HCEC 1CT (cell line): ENCODE measurements at regions not wholly inside any gene's neighbourhood (a gene's known extent, or its start where the extent isn't known, plus 50 kb on each side); places are given as distances from the start of the nearest gene placed in this dataset.
"Not testable (repeated sequence)": the region's sequence is repeated elsewhere in the genome, so short reads cannot be mapped to it uniquely, and the experiment has no call there.

Source experiments
- DNase-seq: peaks from one replicate; pipeline ENCODE4 v3.0.0-alpha.2; 2017

DNA sequence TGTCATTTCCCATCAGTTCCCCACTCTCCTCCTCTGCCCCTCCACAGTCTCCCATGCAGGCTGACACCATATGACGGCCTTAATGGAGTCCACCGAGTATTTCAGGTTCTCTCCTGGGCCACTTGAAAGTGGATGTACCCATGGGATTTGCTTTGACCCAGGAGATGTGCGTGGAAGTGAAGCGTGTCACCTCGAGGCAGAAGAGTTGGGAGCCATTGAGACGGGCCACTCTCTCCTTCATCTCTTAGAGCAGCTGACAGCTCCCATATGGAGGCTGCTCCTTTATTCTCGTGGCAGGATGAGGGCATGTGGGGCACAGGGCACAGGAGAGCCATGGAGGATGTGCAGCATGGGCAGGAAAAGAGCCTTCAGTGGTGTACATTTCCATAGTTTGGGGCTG, 144.7 kb upstream of the CRYM start:
- not testable (repeated sequence) for DNase-seq

DNA sequence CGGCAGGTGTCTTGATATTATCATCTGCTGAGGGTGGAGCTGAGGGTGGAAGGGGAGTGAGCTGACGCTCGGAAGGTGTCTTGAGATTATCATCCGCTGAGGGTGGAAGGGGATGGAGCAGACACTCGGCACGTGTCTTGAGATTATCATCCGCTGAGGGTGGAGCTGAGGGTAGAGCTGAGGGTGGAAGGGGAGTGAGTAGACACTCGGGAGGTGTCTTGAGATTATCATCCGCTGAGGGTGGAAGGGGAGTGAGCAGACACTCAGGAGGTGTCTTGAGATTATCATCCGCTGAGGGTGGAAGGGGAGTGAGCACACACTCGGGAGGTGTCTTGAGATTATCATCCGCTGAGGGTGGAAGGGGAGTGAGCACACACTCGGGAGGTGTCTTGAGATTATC, 126.6 kb upstream of the CRYM start:
- not testable (repeated sequence) for DNase-seq

DNA sequence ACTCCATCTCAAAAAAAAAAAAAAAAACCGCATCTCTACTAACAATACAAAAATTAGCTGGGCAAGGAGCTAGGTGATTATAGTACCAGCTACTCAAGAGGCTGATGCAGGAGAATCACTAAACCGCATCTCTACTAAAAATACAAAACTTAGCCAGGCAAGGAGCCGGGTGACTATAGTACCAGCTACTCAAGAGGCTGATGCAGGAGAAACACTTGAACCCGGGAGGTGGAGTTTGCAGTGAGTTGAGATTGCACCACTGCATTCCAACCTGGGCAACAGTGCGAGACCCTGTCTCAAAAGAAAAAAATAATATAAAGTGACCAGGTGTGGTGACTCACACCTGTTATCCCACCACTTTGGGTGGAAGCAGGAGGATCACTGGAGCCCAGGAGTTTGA, 119.8 kb upstream of the CRYM start:
- DNase-seq: not testable (repeated sequence)

DNA sequence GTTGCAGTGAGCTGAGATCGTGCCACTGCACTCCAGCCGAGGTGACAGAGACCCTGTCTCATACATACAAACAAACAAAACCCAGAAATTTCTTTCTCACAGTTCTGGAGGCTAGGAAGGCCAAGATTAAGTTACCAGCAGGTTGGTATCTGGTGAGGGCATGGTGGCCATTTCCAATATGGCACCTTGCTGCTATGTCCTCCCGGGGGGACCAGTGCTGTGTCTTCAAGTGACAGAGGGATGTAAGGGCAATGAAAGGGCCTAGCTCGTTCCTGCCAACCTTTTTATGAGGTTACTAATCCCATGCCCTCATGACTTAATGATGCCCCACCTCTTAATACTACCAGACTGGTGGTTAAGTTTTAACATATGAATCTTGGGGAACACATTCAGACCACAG, 118.5 kb upstream of the CRYM start:
- not testable (repeated sequence) for DNase-seq

DNA sequence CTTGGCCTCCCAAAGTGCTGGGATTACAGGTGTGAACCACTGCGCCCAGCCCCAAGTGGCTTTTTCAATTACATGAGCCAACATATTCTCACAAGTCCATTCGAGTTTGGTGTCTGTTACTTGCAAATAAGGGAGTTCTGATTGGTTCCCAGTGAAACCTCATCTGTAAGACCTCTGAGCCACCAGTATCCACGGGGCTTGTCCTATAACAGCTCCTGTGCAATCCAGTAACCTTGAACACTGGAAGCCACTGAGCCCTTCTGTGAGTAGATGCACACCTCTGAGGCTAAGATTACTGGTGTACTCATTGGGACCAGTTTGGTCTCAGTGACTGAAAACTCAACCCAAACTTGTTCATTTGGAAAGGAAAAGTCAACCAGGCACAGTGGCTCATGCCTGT, 112.5 kb upstream of the CRYM start:
- not testable (repeated sequence) for DNase-seq

DNA sequence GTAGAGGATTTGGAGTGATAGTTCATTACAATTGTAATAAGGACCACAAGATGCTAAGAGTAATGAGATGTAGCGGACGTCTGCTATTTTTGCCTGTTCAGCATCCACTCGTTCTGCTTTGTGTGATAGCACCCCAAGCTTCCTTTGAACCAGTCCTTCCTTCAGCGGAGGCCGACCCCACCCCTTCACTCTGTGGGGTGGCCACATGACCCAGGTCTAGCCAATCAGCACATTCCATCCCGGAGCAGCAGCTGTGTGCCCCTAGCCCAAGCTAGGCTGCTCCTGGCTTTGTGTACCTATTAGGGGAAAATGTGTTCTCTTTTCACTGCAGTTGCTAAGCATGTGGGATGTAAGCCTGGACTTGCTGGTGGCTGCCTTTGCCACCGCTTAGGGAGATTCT, 111.8 kb upstream of the CRYM start:
- not testable (repeated sequence) for DNase-seq

DNA sequence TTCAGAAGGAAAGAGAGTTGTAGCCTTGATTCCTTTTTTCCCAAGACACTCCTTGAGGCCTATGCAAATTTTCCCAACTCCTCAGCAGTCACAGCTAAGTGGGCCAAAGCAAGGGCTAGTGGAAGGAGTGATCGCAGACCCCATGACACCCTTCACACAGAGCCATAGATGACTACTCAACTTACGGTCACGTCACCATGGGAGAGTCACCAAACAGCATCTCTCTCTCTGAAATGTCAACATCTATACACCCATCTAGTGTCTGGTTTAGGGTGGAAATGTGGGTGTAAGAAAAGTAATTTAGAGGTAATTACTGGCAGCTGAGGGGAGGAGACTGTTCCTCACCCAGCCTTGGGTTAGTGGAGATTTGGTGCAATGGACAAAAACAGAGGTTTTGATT, 109.7 kb upstream of the CRYM start:
- not testable (repeated sequence) for DNase-seq

DNA sequence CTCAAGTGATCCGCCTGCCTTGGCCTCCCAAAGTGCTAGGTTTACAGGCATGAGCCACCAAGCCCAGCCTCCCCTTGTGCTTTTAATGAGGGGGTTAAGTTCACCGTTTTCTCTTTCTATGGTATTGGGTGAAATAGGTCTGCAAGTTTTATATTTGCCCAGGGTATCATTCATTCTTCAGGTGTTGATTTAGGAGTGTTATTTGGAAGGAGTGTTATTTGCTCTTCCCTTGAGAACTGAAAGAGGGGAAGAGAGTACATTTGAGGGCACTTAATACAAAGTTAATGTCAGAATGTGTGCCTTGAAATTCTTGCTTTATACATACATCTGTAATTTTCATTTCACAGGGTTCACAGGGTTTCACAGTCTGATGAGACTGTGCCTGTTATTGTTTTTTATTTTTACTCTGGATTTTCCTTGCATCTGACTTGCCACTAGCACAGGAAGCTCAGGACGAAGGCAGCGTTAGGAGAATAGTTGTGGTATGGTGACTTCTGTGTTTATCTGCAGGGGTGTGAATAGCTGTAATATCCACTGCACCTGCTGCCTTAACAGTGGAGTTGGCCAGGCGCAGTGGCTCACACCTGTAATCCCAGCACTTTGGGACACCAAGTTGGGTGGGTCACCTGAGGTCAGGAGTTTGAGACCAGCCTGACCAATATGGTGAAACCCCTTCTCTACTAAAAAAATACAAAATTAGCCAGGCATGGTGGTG, 108.3 kb upstream of the CRYM start:
- DNase-seq: not testable (repeated sequence)

DNA sequence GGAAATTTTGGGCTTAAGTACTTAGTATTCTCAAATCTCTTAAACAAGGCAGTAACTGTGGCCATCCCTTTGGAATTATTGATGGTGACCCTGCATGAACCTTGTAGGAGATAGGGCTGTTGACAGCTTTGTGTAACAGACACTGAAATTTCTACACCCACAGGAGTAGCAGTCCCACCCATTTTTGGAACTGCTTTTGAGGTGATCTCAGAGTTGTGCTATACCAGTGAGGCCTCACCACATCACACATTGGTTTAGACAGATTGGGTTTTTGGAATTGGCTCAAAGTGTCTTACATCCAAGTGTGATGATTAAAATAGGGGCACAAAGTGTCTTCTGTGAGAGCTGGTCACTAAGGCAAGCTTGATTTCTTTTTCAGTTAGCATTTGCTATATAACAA, 105.6 kb upstream of the CRYM start:
- DNase-seq: not testable (repeated sequence)

DNA sequence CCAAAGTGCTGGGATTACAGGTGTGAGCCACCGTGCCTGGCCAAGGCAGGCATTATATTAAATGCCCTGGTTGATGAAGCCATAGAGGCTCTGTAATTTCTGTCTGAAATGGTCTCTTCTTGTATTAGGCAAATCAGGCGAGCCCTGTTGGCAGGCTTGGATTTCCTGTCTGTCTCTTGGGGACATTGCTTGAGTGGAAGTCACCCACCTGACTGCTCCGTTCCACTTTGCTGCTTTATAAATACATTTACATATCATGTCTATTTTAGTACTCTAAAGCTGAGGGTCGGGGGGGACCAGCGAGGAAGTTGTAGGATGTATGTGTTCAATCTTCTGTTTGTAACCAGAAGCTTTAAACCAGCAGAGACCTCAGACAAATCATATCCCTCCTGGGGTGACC, 101.6 kb upstream of the CRYM start:
- DNase-seq: not testable (repeated sequence)

DNA sequence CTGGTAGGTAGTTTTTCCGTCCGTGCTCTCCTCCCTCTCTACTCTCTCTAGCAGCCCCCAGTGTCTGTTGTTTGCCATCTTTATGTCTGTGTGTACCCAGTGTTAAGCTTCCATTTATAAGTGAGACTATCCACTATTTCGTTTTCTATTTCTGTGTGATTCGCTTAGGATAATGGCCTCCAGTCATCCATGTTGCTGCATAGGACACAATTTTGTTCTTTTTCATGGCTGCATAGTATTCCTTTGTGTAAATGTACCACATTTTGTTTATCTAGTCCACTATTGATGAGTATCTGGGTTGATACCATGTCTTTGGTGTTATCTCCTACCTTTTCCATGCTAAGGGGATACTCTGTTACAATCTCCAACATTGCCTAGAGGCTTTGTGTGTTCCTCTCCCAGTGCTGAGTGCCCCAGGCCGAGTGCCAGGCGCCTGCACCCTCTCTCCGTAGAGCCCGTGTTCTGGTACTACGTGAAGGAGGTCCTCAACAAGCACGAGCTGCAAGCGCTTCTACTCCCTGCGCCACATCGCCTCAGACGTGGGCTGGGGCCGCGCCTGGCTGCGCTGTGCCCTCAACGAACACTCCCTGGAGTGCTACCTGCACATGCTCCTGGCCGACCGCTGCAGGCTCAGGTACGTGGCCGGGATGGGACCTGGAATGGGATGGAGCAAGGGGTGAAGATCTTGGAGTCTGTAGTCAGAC, 98.3 kb upstream of the CRYM start:
- not testable (repeated sequence) for DNase-seq

DNA sequence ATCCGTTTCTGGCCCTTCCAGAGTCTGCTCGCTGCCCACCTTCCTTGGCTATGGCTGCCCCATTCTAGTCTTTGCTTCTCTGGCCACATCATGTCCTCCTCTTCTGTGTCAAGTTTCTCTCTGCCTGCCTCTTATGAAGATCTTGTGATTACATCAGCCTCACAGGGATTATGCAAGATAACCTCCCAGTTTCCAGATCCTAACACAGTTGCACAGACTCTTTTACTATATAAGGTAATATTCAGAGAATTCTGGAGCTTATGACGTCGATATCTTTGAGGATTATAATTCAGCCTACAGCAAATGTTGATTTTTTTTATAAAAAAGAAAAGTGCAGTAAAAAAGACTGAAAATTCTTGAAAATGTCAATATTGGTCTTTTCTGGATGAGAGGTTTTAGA, 97.2 kb upstream of the CRYM start:
- peak; percentile 23 for DNase-seq

DNA sequence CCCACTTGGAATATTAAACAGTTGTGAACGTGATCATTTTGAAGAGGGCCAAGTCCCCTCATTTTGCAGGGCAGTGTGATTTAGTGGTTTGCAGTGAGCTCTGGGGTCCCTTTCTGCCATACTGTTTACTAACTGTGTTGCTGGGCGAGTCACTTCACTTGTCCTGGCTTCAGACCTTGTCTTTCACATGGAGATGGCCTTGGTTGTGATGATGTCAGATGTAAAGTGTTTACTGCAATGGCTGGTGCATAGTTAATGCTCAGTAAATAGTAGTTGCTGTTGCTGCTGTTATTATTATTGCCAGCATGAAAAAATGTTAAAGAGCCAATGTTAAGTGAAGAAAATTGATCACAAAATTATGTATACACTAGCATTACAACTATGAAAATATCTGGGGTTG, 95.4 kb upstream of the CRYM start:
- not testable (repeated sequence) for DNase-seq

DNA sequence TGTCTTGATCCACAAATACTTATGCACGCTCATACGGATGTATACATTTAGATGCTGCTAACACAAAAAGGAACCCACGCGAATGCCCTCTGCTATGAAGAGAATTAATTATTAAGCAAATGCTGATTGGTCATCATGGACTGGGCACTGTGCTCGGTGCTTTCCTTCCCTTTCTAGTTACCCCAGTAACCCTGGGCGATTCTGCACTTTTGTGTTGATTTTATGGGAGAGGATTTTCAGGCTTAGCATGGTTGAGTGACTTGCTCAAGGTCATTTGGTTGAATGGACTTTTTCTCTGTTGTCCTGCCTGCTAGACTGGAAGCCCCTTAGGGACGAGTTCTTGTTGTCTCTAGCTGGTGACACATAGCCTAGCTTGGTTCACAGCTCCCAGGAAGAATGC, 94.8 kb upstream of the CRYM start:
- DNase-seq: not testable (repeated sequence)

DNA sequence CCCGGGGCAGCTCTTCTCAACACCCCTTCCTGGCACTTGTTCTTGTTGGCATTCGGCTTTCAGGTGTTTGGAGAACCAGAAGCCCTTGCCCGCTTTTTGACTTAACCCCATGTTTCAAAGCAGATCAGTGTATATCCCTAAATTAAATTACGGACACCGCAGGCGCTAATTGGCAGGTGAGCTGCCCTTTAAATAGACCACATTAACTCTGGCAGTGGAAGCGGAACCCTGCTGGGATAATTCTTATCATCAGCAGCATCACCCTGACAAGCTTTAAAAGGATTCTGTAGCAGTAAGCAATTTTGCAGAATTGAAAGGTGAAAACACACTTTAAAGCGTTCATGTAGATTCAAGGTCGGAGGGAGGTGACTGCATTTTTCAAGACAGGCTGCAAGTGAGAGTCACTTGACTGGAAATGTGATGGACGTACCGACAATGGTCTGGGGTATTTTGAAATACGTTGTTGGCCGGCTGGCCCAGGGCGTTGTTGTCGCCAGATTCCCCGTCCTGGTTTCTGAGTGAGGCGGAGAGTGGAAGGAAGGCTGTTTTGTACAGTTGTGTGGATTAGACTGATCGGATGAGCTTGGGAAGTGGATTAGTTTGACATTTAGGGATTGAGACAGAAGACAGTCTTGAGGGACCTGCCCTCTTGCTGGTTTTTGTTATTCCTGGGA, 94.2 kb upstream of the CRYM start:
- not testable (repeated sequence) for DNase-seq

DNA sequence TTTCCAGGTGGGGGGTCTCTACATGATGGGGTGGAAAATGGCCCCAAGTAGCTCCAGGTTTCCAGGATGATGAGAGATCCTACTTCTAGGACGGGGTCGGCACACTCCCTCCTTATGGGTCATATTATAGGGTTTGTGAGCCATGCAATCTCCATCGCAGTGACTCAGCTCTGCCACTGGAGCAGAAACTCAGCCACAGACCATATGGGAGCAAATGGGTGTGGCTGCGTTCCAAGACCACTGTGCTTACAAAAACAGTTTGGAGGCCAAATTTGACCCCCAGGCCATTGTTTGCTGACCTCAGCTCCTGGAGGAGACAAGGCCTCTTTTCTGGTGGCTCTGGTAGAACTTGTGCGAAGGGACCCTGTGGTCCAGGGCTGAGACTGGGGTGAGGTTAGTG, 92.7 kb upstream of the CRYM start:
- DNase-seq: peak; percentile 59

DNA sequence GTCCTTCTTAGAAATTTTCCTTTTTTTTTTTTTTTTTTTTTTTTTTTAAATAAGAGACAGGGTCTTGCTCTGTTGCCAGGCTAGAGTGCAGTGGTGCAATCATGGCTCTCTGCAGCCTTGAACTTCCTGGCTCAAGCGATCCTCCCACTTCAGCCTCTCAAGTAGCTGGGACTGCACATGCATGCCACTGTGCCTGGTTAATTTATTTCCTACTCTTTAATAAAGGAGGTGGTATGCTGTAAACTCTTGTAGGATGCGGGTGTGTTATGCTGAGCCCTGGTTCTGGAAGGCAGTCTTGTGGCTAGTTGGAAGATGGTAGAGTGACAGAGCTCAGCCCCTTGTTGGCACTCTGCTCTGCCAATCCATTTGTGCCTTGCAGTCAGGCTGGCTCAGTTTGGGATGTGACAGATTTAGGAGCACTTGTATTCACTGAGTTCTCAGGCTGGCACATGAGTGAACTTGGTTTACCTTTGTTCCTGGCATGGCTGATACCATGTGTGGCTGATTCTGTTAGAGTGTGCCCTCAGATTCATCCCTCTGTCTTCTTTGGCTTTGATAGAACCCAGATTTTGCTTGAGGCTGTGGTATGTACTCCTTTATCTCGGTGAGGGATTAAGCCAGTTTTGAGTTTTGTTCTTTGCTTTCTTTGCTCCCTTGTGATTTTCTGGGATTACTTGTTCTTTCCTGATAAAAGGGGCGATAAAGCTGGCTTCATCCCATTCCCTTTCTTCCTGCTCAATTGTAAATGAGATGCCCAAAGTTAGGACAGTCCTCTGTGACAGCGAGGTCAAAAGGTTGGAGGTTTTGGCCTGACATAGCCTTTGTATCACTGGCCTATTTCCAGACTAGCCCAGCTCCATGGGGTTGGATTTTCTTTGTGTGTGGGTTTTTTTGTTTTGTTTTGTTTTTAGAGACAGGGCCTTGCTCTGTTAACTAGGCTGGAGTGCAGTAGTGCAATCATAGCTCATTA, 91.2 kb upstream of the CRYM start:
- not testable (repeated sequence) for DNase-seq

DNA sequence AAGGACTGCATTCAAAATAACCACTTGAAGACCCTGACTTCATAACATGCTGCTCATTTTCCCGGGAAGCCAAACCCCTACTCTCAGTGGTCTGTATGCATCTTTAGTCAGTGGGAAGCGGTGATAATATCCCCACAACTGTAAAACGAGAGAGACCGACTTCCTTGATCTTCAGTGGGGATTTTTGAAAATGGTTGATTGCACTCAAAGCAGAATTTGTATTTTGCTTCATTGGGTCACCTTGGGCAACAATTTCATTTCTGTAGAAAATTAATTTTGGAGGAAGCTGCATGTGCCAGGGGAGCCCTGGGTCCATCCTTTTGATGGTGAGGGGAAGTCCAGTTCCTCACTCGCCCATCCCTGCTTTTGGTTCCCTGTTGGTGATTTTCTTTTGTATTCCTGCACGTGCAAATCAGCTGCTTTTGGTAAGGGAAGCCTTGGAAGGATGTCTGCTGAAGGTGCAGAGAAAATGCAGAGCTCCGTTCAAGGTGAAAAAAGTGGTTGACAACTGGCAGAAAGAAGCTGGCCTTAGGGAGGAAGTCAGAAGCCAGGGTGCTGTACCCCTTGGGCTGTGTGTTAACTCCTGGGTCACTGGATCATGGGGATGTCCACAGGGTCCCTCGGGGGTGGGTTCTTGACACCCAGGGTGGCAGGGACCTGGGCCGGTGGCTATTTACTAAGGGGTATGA, 89.8 kb upstream of the CRYM start:
- not testable (repeated sequence) for DNase-seq

DNA sequence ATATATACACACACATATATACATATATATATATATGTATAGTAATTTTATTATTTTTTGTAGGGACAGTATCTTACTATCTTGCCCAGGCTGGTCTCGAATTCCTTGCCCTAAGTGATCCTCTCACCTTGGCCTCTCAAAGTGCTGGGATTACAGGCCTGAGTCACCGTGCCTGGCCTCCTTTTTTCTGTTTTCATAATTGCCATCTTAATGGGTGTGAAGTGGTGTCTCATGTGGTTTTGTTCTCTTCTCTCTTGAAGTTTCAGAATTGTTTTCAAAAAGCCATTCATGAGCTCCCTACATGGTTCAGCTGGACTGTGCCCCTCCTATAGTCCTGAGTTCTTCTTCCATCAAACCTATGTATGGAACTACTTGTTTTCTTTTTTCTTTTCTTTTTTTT, 88.9 kb upstream of the CRYM start:
- not testable (repeated sequence) for DNase-seq

DNA sequence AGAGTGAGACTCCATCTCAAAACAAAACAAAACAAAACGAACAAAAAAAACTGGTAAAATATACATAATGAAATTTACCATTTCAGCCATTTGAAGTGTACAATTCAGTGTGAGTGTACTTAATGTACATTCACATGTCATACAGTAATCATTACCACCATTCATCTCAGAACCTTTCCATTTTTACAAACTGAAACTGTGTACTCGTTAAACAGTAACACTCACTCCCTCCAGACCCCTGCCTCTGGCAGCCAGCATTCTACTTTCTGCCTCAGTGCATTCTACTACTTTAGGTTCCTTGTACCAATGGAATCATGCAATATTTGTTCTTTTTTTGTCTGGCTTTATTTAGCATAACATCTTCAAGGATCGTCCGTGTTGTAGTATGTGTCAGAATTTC, 87.5 kb upstream of the CRYM start:
- not testable (repeated sequence) for DNase-seq

DNA sequence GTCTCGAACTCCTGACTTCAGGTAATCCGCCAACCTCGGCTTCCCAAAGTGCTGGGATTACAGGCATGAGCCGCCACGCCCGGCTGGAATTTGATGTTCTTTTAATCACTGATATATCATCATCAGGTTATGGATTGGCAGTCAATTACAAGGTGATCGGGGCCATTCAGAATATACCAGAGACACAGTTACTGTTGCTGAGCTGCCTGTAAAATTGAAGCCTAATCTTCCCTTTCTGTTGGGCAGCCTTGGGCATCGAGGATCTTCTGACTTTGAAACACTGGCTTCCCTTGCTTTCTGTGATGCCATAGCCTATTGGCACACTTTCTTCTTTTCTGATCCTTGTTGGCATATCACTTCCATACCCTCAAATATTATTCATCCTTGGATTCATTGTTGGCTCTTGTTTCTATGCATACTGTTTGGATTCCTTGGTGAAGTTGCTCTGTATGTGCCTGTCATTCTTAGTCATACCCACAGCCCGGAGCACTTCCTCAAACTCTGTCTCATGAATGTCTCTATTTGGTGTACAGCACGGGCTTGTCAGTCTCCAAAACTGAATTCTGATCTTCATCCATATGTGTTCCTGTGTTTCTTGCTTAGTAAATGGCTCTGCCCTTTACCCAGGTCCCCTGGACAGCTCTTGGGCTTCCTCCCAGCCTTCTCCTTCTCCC, 85.6 kb upstream of the CRYM start:
- peak; percentile 75 for DNase-seq
